Breast epithelium (tissue), 3 donors: ENCODE measurements at regions not wholly inside any gene's neighbourhood (a gene's known extent, or its start where the extent isn't known, plus 50 kb on each side); places are given as distances from the start of the nearest gene placed in this dataset.

Experiments used
- POLR2A ChIP-seq: fragments of 450-650 bp; IDR thresholded peaks from one replicate; pipeline ENCODE4 v1.6.1; 2016; ENCODE audit warnings: antibody characterized with exemption, mild to moderate bottlenecking, moderate library complexity
- POLR2AphosphoS5 ChIP-seq, 3 donors: sonication (generic); formaldehyde crosslinking; IDR thresholded peaks; one replicate each; pipeline ENCODE4 v1.6.1; 2017; ENCODE audit warnings: antibody characterized with exemption in 3 of 3
- TF ChIP-seq, protein P1 (sequence below), 3 donors: fragments of 450-650 bp; IDR thresholded peaks; one replicate each; pipeline ENCODE4 v1.5.1; 2016 to 2017; ENCODE audit warnings: antibody characterized with exemption in 3 of 3, mild to moderate bottlenecking in 3 of 3, moderate library complexity in 3 of 3

DNA sequence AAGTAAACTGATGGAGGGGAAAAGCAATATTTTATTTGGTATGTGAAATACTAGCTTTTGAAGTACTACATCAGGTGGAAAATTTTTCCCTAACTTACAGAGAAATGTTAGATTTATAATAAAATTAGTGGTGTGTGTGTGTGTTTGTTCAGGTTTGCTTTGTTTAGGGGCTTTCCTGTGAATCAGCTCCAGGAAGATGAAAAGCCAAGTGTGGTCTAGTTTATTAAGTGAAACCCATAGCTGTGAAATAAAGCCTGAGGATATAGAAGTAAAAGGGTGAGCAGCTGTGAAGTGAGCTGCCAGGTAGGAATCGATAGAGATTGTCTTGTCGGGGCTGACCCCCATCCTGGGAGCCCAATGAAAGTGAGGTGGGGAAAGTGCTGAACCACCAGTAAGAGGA, 347.6 kb upstream of the IMPG1 start:
- TF ChIP-seq, protein P1, sequence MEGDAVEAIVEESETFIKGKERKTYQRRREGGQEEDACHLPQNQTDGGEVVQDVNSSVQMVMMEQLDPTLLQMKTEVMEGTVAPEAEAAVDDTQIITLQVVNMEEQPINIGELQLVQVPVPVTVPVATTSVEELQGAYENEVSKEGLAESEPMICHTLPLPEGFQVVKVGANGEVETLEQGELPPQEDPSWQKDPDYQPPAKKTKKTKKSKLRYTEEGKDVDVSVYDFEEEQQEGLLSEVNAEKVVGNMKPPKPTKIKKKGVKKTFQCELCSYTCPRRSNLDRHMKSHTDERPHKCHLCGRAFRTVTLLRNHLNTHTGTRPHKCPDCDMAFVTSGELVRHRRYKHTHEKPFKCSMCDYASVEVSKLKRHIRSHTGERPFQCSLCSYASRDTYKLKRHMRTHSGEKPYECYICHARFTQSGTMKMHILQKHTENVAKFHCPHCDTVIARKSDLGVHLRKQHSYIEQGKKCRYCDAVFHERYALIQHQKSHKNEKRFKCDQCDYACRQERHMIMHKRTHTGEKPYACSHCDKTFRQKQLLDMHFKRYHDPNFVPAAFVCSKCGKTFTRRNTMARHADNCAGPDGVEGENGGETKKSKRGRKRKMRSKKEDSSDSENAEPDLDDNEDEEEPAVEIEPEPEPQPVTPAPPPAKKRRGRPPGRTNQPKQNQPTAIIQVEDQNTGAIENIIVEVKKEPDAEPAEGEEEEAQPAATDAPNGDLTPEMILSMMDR (IDR thresholded peaks at IDR 0.05) = no peak
- TF ChIP-seq POLR2A (no peak), POLR2AphosphoS5 (IDR thresholded peaks at IDR 0.05) (no peak)
